Epithelial cell of esophagus (primary cell): ENCODE measurements at regions not wholly inside any gene's neighbourhood (a gene's known extent, or its start where the extent isn't known, plus 50 kb on each side); places are given as distances from the start of the nearest gene placed in this dataset.
"Not testable (repeated sequence)": the region's sequence is repeated elsewhere in the genome, so short reads cannot be mapped to it uniquely, and the experiment has no call there.

Experiments
- DNase-seq: peaks from one replicate; pipeline ENCODE4 v3.0.0; 2010; ENCODE audit warnings: low read depth
- H3K4me3 ChIP-seq: 2 replicates; pipeline ENCODE4 v1.5.1; 2011; ENCODE audit warnings: mild to moderate bottlenecking, low read length, control low read depth
- CTCF ChIP-seq: IDR thresholded peaks from 2 replicates; pipeline ENCODE4 v1.5.1; 2011; ENCODE audit warnings: low read depth, mild to moderate bottlenecking, low read length, control low read depth, inconsistent platforms; ENCODE audit not compliant: insufficient read depth; ENCODE audit errors: missing control alignments

DNA sequence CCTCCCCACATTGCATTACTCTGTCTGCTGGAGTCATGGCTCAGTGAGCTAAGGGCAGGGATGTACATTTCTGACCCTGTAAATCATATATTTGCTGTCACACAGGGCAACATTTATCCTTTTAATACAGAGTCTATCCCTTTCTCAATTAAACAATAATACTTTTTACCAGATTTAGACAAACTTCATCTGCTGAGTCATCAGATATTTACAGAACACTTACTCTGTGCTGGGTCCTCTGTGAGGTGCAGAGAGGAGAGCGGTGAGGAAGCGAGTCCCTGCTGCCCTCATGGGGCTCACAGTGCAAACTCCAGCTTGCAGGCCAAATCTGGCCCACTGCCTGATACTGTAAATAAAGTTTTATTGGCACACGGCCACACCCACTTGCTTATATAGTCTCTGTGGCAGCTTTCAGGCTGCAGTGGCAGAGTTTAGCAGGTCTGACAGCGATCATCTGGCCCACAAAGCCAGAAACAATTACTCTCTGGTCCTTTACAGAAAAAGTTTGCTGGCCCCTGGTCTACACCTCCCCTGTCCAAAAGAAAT, 144.5 kb downstream of the CDH26 start:
- no peak overlapping the region for H3K4me3 ChIP-seq
- DNase-seq: no peak
- no peak for TF ChIP-seq CTCF

- no peak overlapping the region for H3K4me3 ChIP-seq
- no peak for TF ChIP-seq CTCF
- DNase-seq: no peak
Observed at GRCh38 chr20:60104993-60105803, 147.0 kb downstream of the CDH26 start.

- H3K4me3 ChIP-seq, DNase-seq: not testable (repeated sequence)
Observed at GRCh38 chr20:60106186-60106585, 148.0 kb downstream of the CDH26 start.

- TF ChIP-seq CTCF: no peak
- DNase-seq: no peak
- H3K4me3 ChIP-seq: no peak overlapping the region
Observed at GRCh38 chr20:60107621-60108390, 149.6 kb downstream of the CDH26 start.

DNA sequence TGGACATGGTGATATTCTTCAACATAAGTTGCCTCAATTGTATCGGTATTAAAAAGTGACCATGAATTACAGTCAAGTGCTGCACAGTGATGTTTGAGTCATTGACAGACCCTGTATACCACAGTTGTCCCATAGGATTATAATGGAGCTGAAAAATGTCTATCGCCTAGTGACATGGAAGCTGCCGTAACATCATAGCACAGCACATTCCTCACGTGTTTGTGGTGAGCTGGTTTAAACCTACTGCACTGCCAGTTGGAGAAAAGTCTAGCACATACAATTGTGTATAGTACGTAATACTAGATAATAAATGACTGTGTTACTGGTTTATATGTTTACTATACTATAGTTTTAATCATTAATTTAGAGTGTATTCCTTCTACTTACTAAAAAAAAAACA, 150.2 kb downstream of the CDH26 start:
- no peak overlapping the region for H3K4me3 ChIP-seq
- no peak for DNase-seq
- no peak for TF ChIP-seq CTCF

GRCh38 chr20:60113024-60113724, 155.0 kb downstream of the CDH26 start:
- no peak for TF ChIP-seq CTCF
- DNase-seq: no peak
- no peak overlapping the region for H3K4me3 ChIP-seq

- no peak for TF ChIP-seq CTCF
- H3K4me3 ChIP-seq: no peak overlapping the region
- no peak for DNase-seq
Observed at GRCh38 chr20:60113771-60114170, 155.5 kb downstream of the CDH26 start.
